Astrocyte of the hippocampus (primary cell): ENCODE measurements at regions not wholly inside any gene's neighbourhood (a gene's known extent, or its start where the extent isn't known, plus 50 kb on each side); places are given as distances from the start of the nearest gene placed in this dataset.

Experiments used
- DNase-seq: peaks from one replicate; pipeline ENCODE4 v3.0.0; 2011; ENCODE audit warnings: low read depth, low spot score

DNA sequence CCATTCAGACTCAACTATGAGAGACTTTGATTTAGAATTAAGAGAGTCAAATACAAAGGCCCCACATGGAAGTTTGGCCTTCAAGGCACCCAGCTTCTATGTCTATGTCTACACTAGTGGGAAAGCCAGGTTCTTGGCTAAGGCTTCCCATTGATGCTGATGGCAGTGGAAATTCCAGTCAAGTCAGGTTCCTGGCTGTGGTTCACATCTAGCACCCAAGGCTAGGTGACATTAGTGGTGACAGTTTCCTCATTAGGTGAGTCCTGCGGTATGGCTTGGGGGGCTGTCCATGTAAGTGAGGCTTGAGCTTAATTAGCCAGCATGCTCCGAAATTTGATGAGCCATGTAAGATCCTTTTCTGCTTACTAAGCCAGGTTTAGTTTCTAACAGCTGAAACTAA lies 460.9 kb downstream of the RMST start:
- no peak for DNase-seq

DNA sequence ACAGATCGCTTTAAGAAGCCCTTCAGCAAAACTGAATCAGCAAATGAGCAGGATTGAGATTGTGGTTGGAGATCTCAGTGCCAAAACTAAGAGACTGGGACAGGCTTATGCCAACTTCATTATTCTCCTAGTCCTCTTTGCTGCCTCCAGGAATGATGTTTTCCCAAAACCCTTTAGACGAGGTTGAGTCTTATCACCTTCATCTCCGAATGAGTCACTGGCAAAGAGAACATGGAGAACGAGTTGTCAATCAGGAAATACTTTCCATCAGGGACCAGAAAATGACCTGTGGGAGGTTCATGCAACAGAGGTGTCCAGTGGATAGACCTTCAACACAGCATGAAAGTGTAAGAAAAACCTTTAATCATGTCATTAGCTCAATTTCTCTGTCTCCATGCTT lies 461.5 kb downstream of the RMST start:
- peak; percentile 31 for DNase-seq

DNA sequence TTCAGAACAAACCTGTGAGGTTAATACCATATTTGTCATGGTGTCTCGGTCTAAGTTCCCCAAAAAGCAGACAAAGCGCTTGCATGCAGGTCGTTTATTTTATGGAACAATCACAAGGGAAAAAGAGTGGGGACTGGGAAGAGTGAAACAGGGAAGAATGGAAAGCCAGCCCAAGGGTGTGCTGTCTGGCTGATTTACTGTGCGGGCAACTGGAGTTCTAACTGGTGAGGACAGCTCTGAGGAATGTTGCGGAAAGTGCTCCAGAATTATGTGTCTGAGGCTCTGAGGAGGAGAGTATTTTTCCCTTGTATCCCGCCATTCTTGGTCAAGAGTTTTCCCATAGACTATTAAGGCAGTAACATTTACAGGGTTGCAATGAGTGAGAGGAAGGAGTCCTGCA lies 465.4 kb downstream of the RMST start:
- no peak for DNase-seq

DNA sequence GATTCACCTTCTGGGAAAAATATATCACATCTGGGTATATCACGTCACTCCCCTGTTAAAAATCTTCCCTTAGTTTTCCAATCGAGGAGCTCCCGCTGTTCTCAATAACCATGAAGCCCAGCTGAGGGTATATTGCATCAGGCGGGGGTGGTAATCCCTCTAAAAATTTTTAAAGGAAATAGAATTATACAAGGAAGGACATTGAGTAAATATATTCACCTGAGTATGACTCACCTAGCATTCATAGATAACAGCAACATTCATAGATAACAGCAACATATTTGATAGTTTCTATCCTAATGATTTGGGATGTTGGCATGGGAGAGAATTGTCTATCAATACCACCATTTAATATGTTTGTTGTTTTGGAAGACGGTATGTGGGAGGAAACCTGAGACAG lies 473.6 kb downstream of the RMST start:
- DNase-seq, result no peak

DNA sequence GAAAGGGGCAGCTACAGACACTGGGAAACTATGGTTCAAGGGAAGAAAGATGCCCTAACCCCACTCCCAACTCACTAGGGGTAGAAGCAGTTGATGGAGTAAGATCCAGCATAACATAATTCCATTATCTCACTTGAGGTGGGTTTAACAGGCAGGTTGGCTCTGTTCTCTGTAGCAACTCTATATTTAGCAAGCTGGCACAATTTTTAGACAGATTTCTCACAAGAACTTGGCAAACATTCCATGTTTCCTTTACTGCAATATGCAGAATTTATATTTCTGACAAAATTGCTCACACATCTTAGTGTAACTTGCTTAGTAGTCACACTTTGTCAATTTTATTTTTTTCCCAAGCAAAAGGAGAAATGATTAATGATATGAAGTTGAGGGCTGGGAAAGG lies 475.4 kb downstream of the RMST start:
- no peak for DNase-seq

DNA sequence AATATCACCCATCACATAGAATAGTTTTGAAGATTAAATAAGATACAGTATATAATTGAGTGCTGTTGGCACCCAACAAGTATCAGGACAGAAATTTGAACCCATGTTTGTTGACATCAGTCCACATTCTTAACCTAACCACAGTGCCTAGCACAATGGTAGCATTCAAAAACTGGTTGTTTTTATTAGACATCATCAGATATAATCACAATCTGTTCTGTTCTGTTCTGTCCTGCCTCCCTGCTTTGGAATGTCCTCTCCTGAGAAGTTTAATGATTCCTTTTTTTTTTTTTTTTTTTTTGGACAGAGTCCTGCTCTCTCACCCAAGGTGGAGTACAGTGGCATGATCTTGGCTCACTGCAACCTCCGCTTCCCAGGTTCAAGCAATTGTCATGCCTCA lies 476.6 kb downstream of the RMST start:
- DNase-seq, result peak; percentile 22

DNA sequence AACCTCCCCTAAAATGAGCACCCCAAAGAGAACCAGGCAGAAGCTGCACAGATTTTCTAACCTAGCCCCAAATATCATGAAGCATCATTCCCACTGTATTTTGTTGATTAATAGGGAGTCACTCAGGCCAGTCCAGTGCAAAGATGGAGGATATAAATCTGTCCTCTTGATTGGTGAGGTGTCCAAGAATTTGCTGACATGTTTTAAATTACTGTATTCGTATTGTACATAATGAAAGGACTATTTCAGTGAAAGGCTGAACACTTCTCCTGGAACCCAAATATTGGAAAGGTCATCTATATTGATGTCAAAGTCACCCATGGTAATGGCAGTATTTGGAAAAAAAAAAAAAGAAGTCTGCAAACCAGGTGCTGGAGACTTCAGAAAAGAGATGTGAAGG lies 477.5 kb downstream of the RMST start:
- no peak for DNase-seq

DNA sequence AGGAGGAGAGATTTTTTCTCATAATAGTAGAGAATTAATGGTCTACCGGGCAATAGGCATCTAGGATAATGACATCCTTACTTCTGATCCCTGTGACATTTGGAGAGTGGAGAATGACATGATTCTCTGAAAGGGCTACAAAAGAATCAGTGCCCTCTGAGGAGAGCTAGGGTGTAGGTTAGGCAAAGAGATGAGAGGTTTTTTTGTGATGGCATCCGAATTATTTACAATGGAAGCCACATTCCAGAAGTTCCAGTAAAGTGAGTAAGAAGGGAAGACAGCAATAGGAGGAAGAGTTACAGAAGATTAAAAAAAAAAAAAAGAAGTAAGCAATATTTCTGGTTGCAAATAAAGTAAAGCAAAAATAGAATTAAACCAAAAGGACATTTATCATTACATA lies 478.0 kb downstream of the RMST start:
- peak; percentile 41 for DNase-seq

DNA sequence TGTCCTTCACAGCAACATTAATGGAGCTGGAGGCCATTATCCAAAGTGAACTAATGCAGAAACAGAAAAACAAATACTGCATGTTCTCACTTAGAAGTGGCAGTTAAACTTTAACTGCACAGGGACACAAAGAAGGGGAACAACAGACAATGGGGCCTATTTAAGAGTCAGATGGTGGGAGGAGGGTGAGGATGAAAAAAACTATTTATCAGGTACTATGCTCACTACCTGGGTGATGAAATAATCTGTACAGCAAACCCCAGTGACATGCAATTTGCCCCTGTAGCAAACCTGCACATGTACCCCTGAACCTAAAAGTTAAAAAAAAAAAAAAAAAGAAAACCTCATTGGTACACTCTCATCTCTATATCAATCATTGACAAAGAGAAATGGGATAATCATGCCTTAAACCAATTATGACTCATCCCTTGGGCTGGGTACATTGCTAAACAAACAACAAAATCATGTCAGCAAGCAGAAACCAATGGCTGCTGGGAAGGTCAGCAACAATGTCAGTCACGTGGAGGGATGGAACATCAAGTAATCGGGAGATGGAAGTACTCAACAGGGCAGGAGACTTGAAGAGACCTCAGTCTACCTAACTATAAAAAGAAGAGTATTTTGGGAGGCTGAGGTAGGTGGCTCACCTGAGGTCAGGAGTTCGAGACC lies 479.2 kb downstream of the RMST start:
- no peak for DNase-seq

DNA sequence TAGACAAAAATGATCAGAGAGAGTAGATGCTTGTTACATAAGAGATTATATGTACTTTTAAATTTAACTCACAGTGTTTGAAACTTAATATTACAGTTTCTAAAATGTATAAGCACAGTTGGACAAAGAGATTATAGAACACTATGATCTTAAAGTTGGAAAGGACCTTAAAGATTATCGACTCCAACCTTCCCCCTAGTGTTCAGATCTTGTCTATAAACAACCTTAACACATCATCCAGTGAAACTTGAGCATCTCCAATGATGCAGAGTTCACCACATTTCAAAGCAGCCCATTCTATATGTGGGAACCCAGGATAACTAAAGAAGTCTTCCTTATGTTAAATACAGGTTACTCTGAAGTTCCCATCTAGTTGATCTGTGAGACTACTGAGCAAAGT lies 480.8 kb downstream of the RMST start:
- DNase-seq, result no peak

DNA sequence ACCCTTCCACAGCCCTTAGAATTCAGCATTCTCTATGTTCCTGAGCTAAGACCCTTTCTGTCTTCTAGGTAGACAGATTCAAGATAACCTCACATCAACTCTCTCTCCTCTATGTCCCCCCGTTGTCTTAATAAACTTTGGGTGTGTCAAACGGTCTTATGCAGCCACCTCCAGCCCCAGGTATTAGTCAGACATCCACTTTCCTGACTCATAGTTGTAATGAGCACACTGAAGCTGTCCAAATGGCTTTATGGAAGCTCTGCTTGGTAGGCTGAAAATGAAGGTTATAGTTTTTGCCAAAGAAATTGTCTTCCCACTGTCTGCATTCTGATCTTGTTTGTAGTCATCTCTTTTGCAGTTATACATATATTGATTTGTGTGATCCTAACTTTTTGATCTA lies 482.0 kb downstream of the RMST start:
- DNase-seq, result no peak

DNA sequence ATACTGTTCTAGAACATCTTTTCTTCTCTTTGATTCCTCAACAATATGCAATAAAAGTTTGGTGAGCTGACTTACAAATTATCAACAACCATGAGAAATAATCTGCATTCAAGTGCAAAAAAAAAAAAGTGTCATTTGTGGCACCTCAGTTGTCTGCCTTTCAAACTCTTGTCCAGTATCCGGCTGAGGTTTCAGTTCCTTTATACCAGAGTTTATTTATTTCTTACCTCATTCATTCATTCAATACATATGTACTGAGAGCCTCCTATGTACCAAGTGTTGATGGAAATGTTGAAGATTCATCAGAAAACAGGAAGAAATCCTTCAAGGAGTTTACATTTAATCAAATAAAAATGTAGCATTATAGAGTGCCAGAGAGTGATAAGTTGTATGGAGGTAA lies 484.1 kb downstream of the RMST start:
- DNase-seq, result no peak

DNA sequence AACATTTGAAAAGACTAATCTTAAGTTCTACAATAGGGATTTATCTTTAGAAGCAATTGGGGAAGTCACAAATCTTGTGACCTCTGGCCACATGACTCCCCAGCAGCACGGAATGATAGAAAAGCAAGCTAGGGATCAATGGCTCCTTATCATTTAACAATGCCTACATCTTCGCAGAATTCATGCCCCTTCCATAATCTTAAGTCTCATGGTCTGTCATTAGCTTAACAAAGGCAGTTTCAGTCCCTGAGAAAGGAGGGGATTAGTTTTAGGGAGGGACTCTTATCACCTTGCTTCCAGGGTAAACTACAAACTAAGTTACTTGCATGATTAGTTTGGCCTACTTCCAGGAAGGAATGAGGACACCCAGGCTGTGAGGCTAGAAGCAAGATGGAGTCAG lies 486.0 kb downstream of the RMST start:
- no peak for DNase-seq

DNA sequence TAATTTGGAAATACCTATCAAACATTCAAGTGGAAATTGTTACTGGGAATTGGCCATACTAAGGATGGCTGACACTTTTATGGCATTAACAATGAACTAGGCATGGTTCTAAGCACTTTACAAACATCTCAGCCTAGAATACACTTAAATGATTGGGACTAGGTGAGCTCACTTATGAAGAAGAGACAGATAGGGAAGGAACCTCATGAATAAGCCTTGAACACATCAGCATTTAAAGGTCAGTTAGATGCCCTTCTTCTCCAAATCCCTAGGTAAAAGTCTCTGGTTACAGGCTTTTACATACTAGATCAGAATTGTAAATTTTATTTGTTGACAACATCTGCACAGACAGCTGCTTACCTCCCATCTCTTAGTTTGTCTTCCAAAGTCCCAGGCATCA lies 488.6 kb downstream of the RMST start:
- DNase-seq, result no peak

DNA sequence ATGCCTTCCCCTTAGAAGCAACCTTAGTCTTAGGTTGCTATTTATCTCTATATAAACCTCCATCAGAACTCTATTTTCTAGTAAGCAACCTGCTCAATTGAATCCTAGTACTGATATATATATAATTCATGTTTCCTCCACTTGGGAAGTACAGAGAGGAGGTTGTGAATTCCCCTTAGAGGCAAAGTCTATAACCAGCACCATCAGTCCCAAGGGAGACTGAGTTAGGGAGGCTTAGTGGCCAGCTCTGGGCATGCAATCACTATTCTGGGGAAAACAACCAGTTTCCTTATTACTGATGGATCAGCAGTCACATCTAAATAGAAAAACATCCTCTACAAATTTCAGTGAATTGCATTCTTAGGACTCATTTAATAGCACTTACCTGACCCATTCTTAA lies 489.1 kb downstream of the RMST start:
- DNase-seq, result no peak

DNA sequence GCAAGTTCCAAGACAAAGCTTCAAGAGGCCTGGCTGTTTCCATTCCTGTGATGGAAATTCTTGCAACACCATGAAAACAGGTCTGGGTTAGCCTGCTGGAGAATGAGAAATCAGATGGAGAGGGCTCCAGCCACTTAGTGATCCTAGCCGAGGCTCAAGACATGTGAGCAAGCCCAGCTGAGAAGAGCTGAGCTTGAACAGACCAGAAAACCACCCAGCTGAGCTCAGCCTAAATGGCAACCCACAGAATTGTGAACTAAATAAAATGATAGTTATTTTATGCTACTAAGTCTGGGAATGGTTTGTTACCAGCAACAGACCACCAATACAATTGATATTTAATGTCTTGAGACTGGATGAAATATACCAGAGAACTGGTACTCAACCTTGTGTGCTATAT lies 494.5 kb downstream of the RMST start:
- DNase-seq, result no peak

DNA sequence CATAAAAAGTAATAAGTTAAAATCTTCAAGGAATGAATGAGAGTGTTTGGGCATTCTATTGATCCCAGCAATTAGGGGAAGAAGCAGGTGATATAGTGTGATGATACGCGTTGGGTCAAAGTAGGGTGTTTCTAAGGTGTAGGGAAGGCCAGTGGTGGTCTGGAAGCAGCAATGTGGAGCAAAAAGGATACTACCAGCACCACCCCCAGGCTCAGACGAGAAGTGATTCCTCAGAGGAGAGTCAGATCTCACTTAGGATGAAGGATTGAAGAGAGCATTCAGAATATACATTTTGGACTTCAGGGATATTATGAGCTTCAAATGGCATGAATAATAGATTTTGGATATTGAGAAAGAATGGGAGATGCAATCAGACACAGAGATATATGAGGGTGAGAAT lies 497.6 kb downstream of the RMST start:
- no peak for DNase-seq

DNA sequence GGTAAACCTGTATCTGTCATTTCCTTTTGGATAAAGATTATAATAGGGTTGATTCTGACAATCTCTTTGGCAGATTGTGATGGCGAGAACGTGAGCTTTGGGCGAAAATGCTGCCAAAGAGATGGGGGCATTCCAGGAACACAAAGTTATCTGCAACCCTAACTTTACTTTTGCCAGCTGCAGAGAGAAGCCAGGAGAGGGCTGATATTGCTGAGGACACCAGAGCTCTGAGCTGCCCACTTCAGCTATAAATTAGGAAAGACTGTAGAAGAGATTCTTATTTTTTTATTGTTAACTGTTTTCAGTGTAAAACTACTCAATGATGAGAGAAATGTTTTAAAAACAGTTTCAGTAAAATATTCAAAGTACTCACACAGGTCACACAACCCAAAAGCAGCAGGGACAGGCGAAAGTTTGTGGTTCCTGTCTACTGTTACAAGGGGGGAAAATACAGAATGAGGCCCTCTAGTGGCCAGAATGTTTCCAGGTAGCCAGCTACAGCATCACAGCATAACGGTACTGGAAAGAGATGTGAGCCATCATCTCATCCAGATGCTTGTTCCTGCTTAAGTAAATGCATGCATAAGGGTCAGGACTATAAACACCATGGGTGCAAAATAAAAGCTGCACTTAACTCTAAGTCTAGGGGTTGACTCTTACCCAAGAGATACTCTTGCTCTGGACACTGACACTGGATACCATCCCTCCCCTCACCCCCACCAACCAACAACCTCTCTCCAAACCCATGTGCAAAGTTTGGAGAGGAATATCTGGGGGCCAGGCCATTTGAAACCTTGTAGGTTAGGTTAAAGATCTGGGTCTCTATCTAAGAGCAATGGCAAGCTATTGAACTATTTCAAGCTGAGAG lies 498.4 kb downstream of the RMST start:
- peak; percentile 50 for DNase-seq

DNA sequence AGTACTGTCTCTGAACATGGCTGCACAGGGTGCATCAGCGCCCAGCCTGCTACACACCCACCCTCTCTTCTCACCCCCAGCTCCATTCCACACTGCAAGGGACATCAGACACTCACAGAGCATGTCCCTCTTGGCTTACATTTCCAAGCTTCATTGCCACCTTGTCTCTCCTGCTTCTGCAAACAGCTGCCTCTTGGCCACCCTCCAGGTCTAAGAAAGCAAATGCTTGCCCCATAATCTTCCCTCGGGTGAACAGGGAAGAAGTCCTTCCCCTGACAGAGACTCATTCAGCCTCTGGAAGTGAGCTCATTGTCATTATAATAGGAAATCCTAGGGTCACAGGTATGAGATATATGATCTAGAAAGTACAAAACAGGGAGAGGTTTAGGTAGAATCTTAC lies 505.2 kb downstream of the RMST start:
- DNase-seq, result no peak

DNA sequence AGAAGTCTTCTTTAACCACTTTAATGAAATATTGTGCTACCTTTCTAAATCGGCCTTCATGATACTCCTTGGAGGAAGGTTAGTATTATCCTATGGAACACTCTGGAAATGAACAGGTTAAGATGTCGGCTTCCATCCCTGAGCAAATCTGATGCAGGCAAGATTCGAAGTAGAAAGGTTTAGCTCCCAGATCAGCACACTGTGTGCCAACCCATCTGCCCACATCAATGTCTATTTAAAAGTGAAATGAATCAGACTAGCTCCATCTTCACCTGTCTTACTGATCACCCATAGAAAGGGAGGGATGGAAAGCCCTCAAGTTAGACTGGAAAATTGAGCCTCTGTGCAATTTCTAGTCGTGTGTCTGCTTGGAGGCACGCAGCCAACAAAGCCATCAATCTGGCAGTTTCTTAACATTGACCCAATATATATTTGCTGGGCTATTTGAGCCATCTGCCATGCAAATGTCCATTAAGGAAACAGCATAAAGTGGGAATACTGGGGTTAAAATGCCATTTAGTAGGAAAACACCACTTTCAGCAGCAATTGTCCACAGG lies 506.1 kb downstream of the RMST start:
- DNase-seq, result no peak

DNA sequence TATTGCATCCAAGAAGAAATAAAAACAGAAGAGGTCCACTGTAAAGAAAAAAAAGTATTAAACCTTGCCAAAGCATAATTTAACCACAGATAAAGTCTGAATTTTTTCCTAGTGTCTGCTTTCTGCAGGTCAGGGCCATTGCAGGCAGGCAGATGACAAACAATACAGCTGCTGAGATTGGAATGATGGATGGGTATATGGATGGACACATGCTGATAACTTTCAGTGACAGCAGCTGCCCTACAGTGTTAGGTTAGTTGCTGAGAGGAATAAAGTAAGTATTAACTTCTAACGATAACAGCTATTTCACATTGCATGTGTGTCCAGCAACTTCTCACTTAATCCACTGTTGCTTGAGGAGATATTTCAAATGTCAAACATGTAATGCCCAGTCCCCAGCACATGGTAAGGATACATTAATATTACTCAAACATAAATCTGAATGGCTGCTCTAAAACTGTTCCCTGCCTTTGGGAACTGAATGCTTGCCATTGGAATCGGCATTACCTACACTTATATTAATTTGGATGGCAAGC lies 515.3 kb downstream of the RMST start:
- no peak for DNase-seq

DNA sequence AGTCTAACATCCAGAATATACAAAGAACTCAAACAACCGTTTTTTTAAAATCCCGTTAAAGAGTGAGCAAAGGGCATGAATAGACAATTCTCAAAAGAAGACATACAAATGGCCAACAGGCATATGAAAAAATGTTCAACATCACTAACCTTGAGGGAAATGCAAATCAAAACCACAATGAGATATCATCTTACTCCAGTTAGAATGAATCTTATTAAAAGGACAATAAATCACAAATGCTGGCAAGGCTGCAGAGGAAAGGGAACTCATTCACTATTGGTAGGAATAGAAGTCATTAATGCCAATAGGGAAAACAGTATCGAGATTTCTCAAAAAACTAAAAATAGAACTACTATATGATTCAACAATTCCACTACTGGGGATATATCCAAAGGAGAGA lies 520.1 kb downstream of the RMST start:
- DNase-seq, result no peak

DNA sequence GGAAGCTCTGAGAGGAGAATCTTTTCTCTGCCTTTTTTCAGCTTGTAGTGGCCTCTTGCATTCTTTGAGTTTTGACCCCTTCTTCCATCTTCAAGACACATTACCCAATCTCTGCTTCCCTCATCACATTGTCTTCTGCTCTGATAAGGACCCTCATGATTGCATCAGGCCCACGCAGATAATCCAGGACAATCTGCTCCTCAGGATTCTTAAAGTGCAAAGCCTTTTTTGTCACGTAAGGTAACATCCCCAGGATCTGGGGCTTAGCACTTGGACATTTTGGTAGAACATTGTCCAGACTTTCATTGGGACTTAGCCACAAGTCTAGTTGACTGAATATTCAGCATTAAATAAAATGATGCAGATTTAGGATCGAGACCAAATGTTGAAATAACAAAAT lies 521.2 kb downstream of the RMST start:
- no peak for DNase-seq
